ENCODE measurements at regions not wholly inside any gene's neighbourhood (a gene's known extent, or its start where the extent isn't known, plus 50 kb on each side); places are given as distances from the start of the nearest gene placed in this dataset.

DNA sequence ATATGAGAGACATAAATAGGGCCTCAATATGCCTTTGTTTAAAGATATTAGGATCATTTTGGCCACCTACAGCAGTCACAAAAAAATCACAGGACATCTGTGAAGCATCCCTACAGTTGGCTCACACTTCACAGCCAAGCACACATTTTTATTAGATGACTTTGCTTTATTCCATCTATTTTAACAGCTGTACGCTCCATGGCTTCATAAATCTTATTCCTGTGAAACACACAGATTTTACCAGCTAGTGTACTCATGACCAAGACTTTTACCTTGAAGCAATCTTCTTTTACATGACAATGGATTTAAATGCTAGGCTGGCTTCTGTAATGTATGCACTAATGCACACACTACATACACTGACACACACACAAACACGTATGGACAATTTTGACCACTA, 254.8 kb upstream of the PITRM1 start:
- peaks cover 14% of the 10 kb centered on the region for H3K4me1 ChIP-seq (ENCODE audit: control insufficient read depth, insufficient read depth, low read length)
- no peak overlapping the region for H2BK5ac ChIP-seq (ENCODE audit: low read depth, low read length, poor library complexity, severe bottlenecking)
- no peaks in the 10 kb centered on the region for H3K79me1 ChIP-seq (ENCODE audit: low read depth in 1 of 2, low read length in 2 of 2)
- H3K4ac ChIP-seq (ENCODE audit: low read depth, low read length), result peak overlapping the region; percentile 26; the same call in 1 of the 2 replicates
- H2AK5ac ChIP-seq (ENCODE audit: low read depth, low read length), result peak overlapping the region; percentile 62; the same call in 1 of the 2 replicates
- intact Hi-C loops (cut with micrococcal nuclease), result no loop called here
- dilution Hi-C loops (cut with HindIII; ENCODE audit: low sequenced_read_pairs, unreplicated experiment), result no loop called here
- no peaks in the 10 kb centered on the region for H4K20me1 ChIP-seq (ENCODE audit: insufficient read depth, low read length)
- no peak overlapping the region for H3K23ac ChIP-seq (ENCODE audit: low read depth, low read length)
- POLR2A ChIA-PET (ENCODE audit: unreplicated experiment), result no interaction called here
- H3K18ac ChIP-seq (ENCODE audit: low read depth, low read length), result no peak overlapping the region
- H3K4me3 ChIP-seq (ENCODE audit: insufficient read depth, low read depth, low read length), result no peak overlapping the region
- H4K5ac ChIP-seq (ENCODE audit: low read depth, low read length), result no peak overlapping the region
- no peak for ATAC-seq (ENCODE audit: low read depth)
- no CpG with 5 or more reads among the region's 2 CpGs for WGBS, 2 experiments (ENCODE audit: extremely low coverage in 2 of 2, insufficient read length in 1 of 2)
- no peak overlapping the region for H3K56ac ChIP-seq (ENCODE audit: extremely low read depth, insufficient read depth, low read length)
- peak; percentile 36 for DNase-seq
- H2BK120ac ChIP-seq (ENCODE audit: low read depth, low read length), result peak overlapping the region; percentile 41
- H3K9ac ChIP-seq (ENCODE audit: low read depth, low read length), result no peak overlapping the region
- TF ChIP-seq NFE2L2 (IDR thresholded peaks at IDR 0.05; ENCODE audit: low read depth, low read length) (no peak), ELK1 (IDR thresholded peaks at IDR 0.05; ENCODE audit: borderline replicate concordance, low read depth, low read length) (no peak), BHLHE40 (IDR thresholded peaks at IDR 0.05; ENCODE audit: low read depth, low read length) (no peak), CEBPB (IDR thresholded peaks at IDR 0.05; ENCODE audit: low read depth, low read length) (no peak), RCOR1 (IDR thresholded peaks at IDR 0.05; ENCODE audit: insufficient replicate concordance, low read length) (no peak), MAZ (IDR thresholded peaks at IDR 0.05; ENCODE audit: borderline replicate concordance, low read depth, low read length) (no peak), MXI1 (IDR thresholded peaks at IDR 0.05; ENCODE audit: borderline replicate concordance, low read depth, low read length) (no peak), RFX5 (IDR thresholded peaks at IDR 0.05; ENCODE audit: low read depth, low read length) (no peak), POLR2A (IDR thresholded peaks at IDR 0.05; ENCODE audit: low read depth, low read length) (no peak), USF2 (IDR thresholded peaks at IDR 0.05; ENCODE audit: low read depth, low read length) (no peak), FOS (IDR thresholded peaks at IDR 0.05; ENCODE audit: low read depth, low read length) (no peak), MAFK (IDR thresholded peaks at IDR 0.05; ENCODE audit: low read depth, low read length) (no peak), RAD21 (IDR thresholded peaks at IDR 0.05; ENCODE audit: low read length) (no peak)
- TF ChIP-seq, protein P1, sequence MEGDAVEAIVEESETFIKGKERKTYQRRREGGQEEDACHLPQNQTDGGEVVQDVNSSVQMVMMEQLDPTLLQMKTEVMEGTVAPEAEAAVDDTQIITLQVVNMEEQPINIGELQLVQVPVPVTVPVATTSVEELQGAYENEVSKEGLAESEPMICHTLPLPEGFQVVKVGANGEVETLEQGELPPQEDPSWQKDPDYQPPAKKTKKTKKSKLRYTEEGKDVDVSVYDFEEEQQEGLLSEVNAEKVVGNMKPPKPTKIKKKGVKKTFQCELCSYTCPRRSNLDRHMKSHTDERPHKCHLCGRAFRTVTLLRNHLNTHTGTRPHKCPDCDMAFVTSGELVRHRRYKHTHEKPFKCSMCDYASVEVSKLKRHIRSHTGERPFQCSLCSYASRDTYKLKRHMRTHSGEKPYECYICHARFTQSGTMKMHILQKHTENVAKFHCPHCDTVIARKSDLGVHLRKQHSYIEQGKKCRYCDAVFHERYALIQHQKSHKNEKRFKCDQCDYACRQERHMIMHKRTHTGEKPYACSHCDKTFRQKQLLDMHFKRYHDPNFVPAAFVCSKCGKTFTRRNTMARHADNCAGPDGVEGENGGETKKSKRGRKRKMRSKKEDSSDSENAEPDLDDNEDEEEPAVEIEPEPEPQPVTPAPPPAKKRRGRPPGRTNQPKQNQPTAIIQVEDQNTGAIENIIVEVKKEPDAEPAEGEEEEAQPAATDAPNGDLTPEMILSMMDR (conservative IDR thresholded peaks at IDR 0.05; ENCODE audit: low read depth, low read length), result no peak
- H3K4me2 ChIP-seq (ENCODE audit: low read depth, low read length), result no peak overlapping the region
- no peak overlapping the region for H2AK9ac ChIP-seq (replicated peaks; ENCODE audit: low read depth, low read length, poor library complexity)
- no peak overlapping the region for H4K91ac ChIP-seq (ENCODE audit: insufficient read depth, low read depth, low read length)
- H3K9me3 ChIP-seq (ENCODE audit: control insufficient read depth, insufficient read depth, low read length), result no peaks in the 10 kb centered on the region
- H2BK20ac ChIP-seq (ENCODE audit: low read depth, low read length), result peak overlapping the region; percentile 58; the same call in 1 of the 2 replicates
- in situ Hi-C loops (cut with MboI; ENCODE audit: low sequenced_read_pairs), result no loop called here
- 0 out of 4 replicates have a peak overlapping the region, but pooled peaks of 1 of the 2 experiments have one; percentile 8 for H4K8ac ChIP-seq (ENCODE audit: low read depth in 2 of 2, low read length in 2 of 2)
- H3K14ac ChIP-seq (replicated peaks; ENCODE audit: low read depth, low read length), result peak overlapping the region; percentile 49
- CTCF ChIA-PET, result no interaction called here
- peaks cover 7% of the 10 kb centered on the region; the same call in 1 of the 2 replicates for H3K9me1 ChIP-seq (ENCODE audit: insufficient read depth, low read length)
- no peak overlapping the region for H3K27ac ChIP-seq (ENCODE audit: insufficient read depth, low read length)
- no peaks in the 10 kb centered on the region for H3K27me3 ChIP-seq (ENCODE audit: control insufficient read depth, insufficient read depth, low read length)
- peak overlapping the region; percentile 66; the same call in 2 of the 3 replicates for H2BK15ac ChIP-seq (ENCODE audit: low read depth, low read length)
- no peaks in the 10 kb centered on the region for H3K36me3 ChIP-seq (ENCODE audit: control insufficient read depth, insufficient read depth, low read length)
- H2AFZ ChIP-seq (replicated peaks; ENCODE audit: low read length, poor library complexity), result no peak overlapping the region
- BruUV-seq (replicated peaks), result no TSS peak
